BLaER1 treated with 17β-estradiol and CSF1 and Interleukin-3, amounts not matched to agents 10 nM and 100 nM (cell line): ENCODE measurements at regions not wholly inside any gene's neighbourhood (a gene's known extent, or its start where the extent isn't known, plus 50 kb on each side); places are given as distances from the start of the nearest gene placed in this dataset.

Experiments
- H3K27ac ChIP-seq, 11 experiments: shearing (Covaris generic); formaldehyde crosslinking; 2 replicates each; pipeline ENCODE4 v1.8.1; 2022
- H3K27me3 ChIP-seq, 11 experiments: shearing (Covaris generic); formaldehyde crosslinking; 2 replicates each; pipeline ENCODE4 v1.8.1; 2022
- H3K36me3 ChIP-seq, 11 experiments: shearing (Covaris generic); formaldehyde crosslinking; 2 replicates each; pipeline ENCODE4 v1.8.1; 2022
- H3K4me1 ChIP-seq, 10 experiments: shearing (Covaris generic); formaldehyde crosslinking; 2 replicates each; pipeline ENCODE4 v1.8.1; 2022
- H3K4me2 ChIP-seq, 11 experiments: shearing (Covaris generic); formaldehyde crosslinking; 2 replicates each; pipeline ENCODE4 v1.8.1; 2022
- H3K4me3 ChIP-seq, 10 experiments: shearing (Covaris generic); formaldehyde crosslinking; 2 replicates each; pipeline ENCODE4 v1.8.1; 2022
- H3K9ac ChIP-seq, 11 experiments: shearing (Covaris generic); formaldehyde crosslinking; 2 replicates each; pipeline ENCODE4 v1.8.1; 2022
- H3K9me3 ChIP-seq, 11 experiments: shearing (Covaris generic); formaldehyde crosslinking; replicated peaks in 1 of 11; 2 replicates each; pipeline ENCODE4 v1.8.1; 2022
- H4K20me1 ChIP-seq, 11 experiments: shearing (Covaris generic); formaldehyde crosslinking; 2 replicates each; pipeline ENCODE4 v1.8.1; 2022
- Cebpa-rat ChIP-seq, 11 experiments: shearing (Covaris generic); IDR thresholded peaks; 2 replicates each; pipeline ENCODE4 v1.8.1; 2022

- Histone ChIP-seq H3K4me3 (no peak overlapping the region), H4K20me1 (no peaks in the 10 kb centered on the region), H3K36me3 (no peaks in the 10 kb centered on the region), H3K27me3 (no peaks in the 10 kb centered on the region), H3K9me3 (no peaks in the 10 kb centered on the region), H3K4me1 (no peaks in the 10 kb centered on the region), H3K9ac (no peak overlapping the region), H3K27ac (no peak overlapping the region), H3K4me2 (no peak overlapping the region)
- TF ChIP-seq Cebpa-rat (IDR thresholded peaks at IDR 0.05), result no peak
Observed at GRCh38 chr11:24233041-24233440, 263.8 kb upstream of the LUZP2 start.

- H3K27me3 ChIP-seq, result no peaks in the 10 kb centered on the region
Observed at GRCh38 chr11:24234822-24235508, 261.9 kb upstream of the LUZP2 start.

GRCh38 chr11:24238771-24239645 is 257.8 kb upstream of the LUZP2 start:
- H3K9me3 ChIP-seq, result no peaks in the 10 kb centered on the region
- H3K36me3 ChIP-seq, result no peaks in the 10 kb centered on the region

More at GRCh38 chr11:24234822-24235508, 261.9 kb upstream of the LUZP2 start:
- Histone ChIP-seq H3K4me2 (no peak overlapping the region), H3K36me3 (no peaks in the 10 kb centered on the region), H3K4me3 (no peak overlapping the region), H3K4me1 (peaks cover 0 to under 1% (median 0%) of the 10 kb centered on the region in 10 experiments; a peak in 2 of 20 replicates), H3K27ac (no peak overlapping the region), H3K9ac (no peak overlapping the region), H3K9me3 (no peaks in the 10 kb centered on the region), H4K20me1 (no peaks in the 10 kb centered on the region)
- TF ChIP-seq Cebpa-rat (IDR thresholded peaks at IDR 0.05), result no peak

DNA sequence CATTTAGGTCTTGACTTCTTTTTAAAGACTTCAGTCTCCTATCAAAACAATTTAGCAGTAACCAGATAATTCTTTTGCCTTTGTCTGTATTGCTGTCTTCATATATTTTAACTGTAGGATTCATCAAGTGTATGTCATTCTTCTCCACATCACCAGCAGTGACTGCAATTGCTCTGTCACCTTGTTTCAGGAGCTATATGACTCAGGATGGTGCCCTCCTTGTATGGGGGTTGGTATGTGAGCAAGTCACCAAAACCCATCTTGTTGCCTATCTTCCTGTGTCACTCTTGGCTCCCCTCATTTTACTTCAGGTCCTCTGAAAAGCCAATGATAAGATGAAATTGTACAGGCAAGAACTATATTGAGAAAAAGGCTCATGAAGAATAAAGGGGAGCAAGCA is 256.9 kb upstream of the LUZP2 start:
- Histone ChIP-seq H4K20me1 (no peaks in the 10 kb centered on the region), H3K4me2 (peak overlapping the region in 1 of 11 experiments; percentile 44; a peak in 1 of 22 replicates), H3K36me3 (no peaks in the 10 kb centered on the region), H3K27me3 (no peaks in the 10 kb centered on the region), H3K4me1 (peaks cover 0 to 12% (median 0%) of the 10 kb centered on the region in 10 experiments; a peak in 5 of 20 replicates), H3K9me3 (no peaks in the 10 kb centered on the region), H3K27ac (no peak overlapping the region), H3K4me3 (no peak overlapping the region), H3K9ac (no peak overlapping the region)
- TF ChIP-seq Cebpa-rat (IDR thresholded peaks at IDR 0.05), result no peak

More at GRCh38 chr11:24238771-24239645, 257.8 kb upstream of the LUZP2 start:
- no peaks in the 10 kb centered on the region for H4K20me1 ChIP-seq
- no peak overlapping the region for H3K4me2 ChIP-seq
- H3K27ac ChIP-seq, result no peak overlapping the region
- no peaks in the 10 kb centered on the region for H3K27me3 ChIP-seq
- peaks cover 0 to 12% (median 0%) of the 10 kb centered on the region in 10 experiments; a peak in 5 of 20 replicates for H3K4me1 ChIP-seq
- TF ChIP-seq Cebpa-rat (IDR thresholded peaks at IDR 0.05), result no peak
- H3K9ac ChIP-seq, result no peak overlapping the region
- no peak overlapping the region for H3K4me3 ChIP-seq

DNA sequence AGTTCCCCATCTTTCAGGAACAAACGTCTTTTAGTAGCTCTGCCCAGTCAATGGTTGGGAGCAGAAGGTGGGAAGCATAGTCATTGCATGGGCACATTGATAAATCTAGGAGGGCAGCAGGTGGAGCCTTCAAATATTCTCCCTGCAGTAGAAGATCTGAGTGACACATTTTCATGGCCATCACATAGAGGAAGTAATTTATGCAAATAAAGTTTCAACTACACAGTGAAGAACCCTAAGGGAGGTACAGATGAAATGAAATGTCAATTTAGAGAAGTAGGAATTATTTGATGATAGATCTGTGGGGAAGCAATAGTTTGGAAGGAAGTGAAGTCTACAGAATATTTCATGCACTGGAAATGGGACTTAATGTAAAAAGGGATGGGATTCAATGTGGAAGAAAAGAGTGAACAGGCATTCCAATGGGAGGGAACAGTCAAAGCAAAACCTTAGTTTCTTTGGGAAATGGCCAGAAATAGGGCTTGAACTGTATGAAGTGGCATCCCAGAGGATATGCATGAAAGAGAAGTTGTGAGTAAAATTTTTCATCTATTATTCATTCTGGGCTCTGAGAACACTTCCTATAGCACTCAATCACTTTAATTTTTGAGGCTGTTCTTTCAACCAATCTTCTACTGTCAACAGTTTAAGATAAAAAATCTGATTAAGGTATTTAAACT is 256.2 kb upstream of the LUZP2 start:
- Histone ChIP-seq H3K9me3 (no peaks in the 10 kb centered on the region), H3K4me3 (no peak overlapping the region), H4K20me1 (no peaks in the 10 kb centered on the region), H3K36me3 (no peaks in the 10 kb centered on the region), H3K27ac (no peak overlapping the region), H3K4me1 (peaks cover 0 to 12% (median 0%) of the 10 kb centered on the region in 10 experiments; a peak in 5 of 20 replicates), H3K9ac (no peak overlapping the region), H3K4me2 (peak overlapping the region in 2 of 11 experiments; percentile 20 to 44; a peak in 3 of 22 replicates), H3K27me3 (no peaks in the 10 kb centered on the region)
- no peak for TF ChIP-seq Cebpa-rat (IDR thresholded peaks at IDR 0.05)

GRCh38 chr11:24246715-24247114 is 250.1 kb upstream of the LUZP2 start:
- H3K36me3 ChIP-seq, result no peaks in the 10 kb centered on the region
- no peak overlapping the region for H3K4me2 ChIP-seq
- no peak for TF ChIP-seq Cebpa-rat (IDR thresholded peaks at IDR 0.05)

GRCh38 chr11:24247846-24248245 is 249.0 kb upstream of the LUZP2 start:
- H3K4me2 ChIP-seq, result no peak overlapping the region
- no peak overlapping the region for H3K4me3 ChIP-seq
- H4K20me1 ChIP-seq, result no peaks in the 10 kb centered on the region
- H3K9me3 ChIP-seq, result no peaks in the 10 kb centered on the region
- no peaks in the 10 kb centered on the region for H3K27me3 ChIP-seq
- H3K4me1 ChIP-seq, result peaks cover 0 to 5% (median 0%) of the 10 kb centered on the region in 10 experiments; a peak in 2 of 20 replicates
- H3K9ac ChIP-seq, result no peak overlapping the region
- no peak for TF ChIP-seq Cebpa-rat (IDR thresholded peaks at IDR 0.05)
- H3K36me3 ChIP-seq, result no peaks in the 10 kb centered on the region
- H3K27ac ChIP-seq, result no peak overlapping the region

More at GRCh38 chr11:24246715-24247114, 250.1 kb upstream of the LUZP2 start:
- no peaks in the 10 kb centered on the region for H3K9me3 ChIP-seq
- H3K4me1 ChIP-seq, result no peaks in the 10 kb centered on the region
- H3K27ac ChIP-seq, result no peak overlapping the region
- no peaks in the 10 kb centered on the region for H4K20me1 ChIP-seq
- no peaks in the 10 kb centered on the region for H3K27me3 ChIP-seq
- no peak overlapping the region for H3K9ac ChIP-seq
- no peak overlapping the region for H3K4me3 ChIP-seq

GRCh38 chr11:24249921-24250320 is 246.9 kb upstream of the LUZP2 start:
- Histone ChIP-seq H3K4me2 (no peak overlapping the region), H3K4me1 (peaks cover 0 to 5% (median 0%) of the 10 kb centered on the region in 10 experiments; a peak in 2 of 20 replicates), H3K9me3 (no peaks in the 10 kb centered on the region), H3K27me3 (no peaks in the 10 kb centered on the region), H3K36me3 (no peaks in the 10 kb centered on the region), H3K9ac (no peak overlapping the region), H4K20me1 (no peaks in the 10 kb centered on the region), H3K4me3 (no peak overlapping the region), H3K27ac (no peak overlapping the region)
- TF ChIP-seq Cebpa-rat (IDR thresholded peaks at IDR 0.05), result no peak

DNA sequence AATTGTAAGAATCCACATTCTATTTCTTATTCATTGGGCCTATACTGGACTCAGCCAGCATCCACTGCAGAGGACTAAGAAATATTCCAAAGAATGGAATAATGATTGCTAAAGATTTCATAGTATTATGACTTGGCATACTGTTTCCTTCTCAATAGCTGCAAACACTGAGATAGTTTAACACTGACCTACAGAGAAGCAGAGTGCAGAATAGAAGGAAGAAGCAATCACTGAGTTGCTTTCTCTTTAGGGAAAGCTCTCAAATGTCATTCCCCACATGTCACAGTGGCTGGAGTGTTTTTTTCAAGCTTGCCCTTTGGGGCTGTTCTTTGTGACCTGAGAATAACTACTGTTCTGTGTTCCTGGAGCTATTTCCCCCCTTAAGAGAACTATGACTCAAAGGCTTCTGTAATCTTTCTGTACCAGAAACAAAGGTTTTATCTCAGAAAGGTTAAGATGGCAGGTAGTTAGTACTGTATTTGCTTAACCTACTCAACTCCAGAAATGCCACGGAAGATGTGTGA is 243.6 kb upstream of the LUZP2 start:
- Histone ChIP-seq H4K20me1 (no peaks in the 10 kb centered on the region), H3K27me3 (no peaks in the 10 kb centered on the region), H3K4me3 (no peak overlapping the region), H3K27ac (no peak overlapping the region), H3K9me3 (no peaks in the 10 kb centered on the region), H3K9ac (no peak overlapping the region), H3K36me3 (no peaks in the 10 kb centered on the region), H3K4me2 (no peak overlapping the region), H3K4me1 (peaks cover 0 to 5% (median 0%) of the 10 kb centered on the region in 10 experiments; a peak in 2 of 20 replicates)
- no peak for TF ChIP-seq Cebpa-rat (IDR thresholded peaks at IDR 0.05)
